CD4-positive, alpha-beta T cell treated with Interleukin-4 for 1 hour (primary cell): ENCODE measurements at regions not wholly inside any gene's neighbourhood (a gene's known extent, or its start where the extent isn't known, plus 50 kb on each side); places are given as distances from the start of the nearest gene placed in this dataset.

Experiments used
- DNase-seq, 2 donors: peaks; one replicate each; pipeline ENCODE4 v3.0.0-alpha.2; 2020 to 2022

DNA sequence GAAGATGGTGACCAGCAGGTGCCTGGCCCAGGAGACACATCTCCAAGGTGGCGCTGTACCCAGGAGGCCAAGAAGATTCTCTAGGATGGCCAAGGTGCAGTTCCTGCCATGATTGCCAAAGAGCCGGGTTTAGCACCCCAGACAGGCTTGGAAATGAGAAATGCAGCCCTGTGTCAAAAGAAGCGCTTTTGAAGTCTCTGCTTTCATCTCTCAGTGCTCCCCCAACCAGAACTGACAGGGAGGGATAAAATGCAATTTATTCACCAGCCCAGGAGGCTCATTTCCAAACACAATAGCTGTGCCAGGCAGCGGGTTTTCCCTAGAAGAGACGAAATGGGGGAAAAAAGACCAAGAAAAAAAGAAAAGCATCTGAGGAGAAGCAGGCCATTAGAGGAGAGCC lies 195.9 kb upstream of the NCAM1 start:
- DNase-seq: no peak

GRCh38 chr11:112769170-112769569 lies 192.1 kb upstream of the NCAM1 start:
- DNase-seq: no peak

DNA sequence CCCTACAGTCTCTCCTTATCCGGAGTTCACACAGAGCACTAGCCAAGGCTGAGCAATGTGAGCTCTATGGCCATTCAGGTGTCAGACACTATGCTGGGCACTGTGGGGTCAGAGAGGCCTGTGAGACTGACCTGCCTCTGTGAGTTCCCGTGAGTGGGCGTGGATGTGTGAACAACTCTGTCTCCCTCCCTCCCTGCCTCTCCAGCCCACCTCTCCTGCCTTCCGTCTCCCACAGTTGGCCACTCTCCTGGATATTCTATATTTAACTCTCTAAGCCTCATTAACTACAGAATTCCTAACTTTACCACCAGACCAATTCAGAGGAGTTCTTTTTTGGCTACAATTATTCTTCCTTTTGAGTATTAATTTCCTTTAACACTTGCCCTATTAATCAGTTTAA lies 191.6 kb upstream of the NCAM1 start:
- DNase-seq: no peak

- DNase-seq: no peak
These were observed 191.2 kb upstream of the NCAM1 start for GRCh38 chr11:112770033-112770432.

GRCh38 chr11:112770487-112770886 lies 190.7 kb upstream of the NCAM1 start:
- DNase-seq: no peak

DNA sequence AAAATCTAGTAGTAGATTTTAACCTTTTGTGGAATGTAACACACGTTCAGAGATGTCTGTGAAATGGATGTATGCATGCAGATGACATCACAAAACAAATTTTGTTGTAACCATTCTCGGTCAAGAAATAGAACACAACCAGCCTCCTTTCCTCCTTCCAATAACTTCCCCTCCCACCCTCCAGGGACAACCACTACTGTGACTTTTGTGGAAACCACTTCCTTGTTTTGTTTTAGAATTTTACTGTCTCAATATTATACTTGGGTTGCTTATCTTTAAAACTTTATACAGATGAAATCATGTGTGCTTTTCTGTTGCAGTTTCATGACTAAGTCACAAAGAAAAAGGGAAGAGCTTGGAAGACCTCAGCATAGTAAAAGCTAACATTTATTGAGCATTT lies 189.4 kb upstream of the NCAM1 start:
- DNase-seq: no peak

- DNase-seq: no peak
These were observed 188.0 kb upstream of the NCAM1 start for GRCh38 chr11:112773264-112773663.

DNA sequence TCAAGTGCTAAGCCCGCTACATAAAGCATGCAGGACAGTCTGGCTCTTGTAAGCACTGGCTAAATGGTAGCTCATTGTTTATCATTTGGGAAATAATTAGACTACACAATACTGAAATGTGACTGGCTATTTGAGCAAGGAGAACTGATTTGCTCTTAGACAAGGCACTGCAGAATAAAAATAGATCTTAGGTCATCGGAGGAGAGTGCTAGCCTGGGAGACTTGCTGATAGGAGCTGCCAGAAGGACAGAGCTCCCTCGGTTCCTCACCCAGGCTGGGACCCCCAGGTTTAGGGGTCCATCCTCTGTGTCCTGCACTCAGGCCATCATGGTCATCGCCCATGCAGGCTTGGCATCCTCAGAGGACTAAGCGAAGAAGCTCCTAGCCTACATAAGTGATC lies 184.4 kb upstream of the NCAM1 start:
- DNase-seq: no peak

GRCh38 chr11:112777283-112777751 lies 183.9 kb upstream of the NCAM1 start:
- DNase-seq: no peak

DNA sequence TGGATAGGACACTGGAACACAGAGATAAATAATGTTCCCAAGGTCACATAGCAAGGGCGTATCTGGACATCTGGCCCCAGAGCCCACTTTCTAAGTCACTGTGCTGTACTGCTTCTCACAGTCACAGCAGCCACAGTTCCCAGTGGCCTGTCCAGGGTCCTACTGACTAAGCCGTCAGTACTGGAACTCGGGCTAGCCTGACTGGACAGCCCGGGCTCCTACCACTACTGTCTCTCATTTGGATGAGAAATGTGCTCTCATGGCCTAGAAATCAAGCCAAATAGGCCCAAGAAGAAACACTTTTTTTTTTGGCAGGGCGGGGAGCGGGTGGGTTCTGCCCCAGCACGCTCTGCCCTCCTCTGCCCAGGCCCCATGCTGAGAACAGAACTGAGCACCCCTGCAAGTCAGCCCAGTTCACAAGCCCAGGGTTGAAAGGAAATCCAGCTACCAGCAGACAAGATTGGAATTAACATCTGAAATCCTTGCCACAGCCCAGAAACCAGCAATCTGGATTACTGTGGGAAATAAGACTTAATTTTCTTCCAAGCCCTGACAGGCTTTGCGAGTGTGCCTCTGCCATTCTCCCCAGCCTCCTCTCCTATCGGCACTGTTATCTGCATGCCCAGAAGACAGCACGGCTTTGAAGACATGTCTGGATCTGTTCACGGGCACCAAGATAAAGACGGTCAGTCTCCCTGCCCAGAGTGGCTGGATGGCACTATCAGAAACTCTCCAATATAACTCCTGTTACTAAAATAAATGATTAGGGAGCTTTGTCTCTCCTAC lies 182.9 kb upstream of the NCAM1 start:
- DNase-seq: no peak

DNA sequence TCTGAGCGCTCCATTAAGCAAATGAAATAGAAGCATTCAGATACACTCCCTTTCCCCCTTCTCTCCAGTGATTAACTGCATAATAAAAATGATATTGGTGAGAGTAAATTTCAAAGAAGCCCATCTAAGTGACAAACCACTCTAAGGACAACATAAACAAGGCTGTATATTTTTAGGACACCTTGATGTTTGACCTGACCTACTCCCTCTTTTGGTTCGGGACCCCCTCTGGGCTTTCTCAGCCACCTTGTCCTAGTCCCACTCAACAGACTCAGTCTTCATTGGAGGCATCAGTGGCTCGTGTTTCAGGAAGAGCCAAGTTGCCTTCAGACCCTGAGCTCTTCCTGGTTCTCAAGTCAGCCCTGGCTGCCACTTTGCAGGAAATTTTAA lies 182.3 kb upstream of the NCAM1 start:
- DNase-seq: no peak

DNA sequence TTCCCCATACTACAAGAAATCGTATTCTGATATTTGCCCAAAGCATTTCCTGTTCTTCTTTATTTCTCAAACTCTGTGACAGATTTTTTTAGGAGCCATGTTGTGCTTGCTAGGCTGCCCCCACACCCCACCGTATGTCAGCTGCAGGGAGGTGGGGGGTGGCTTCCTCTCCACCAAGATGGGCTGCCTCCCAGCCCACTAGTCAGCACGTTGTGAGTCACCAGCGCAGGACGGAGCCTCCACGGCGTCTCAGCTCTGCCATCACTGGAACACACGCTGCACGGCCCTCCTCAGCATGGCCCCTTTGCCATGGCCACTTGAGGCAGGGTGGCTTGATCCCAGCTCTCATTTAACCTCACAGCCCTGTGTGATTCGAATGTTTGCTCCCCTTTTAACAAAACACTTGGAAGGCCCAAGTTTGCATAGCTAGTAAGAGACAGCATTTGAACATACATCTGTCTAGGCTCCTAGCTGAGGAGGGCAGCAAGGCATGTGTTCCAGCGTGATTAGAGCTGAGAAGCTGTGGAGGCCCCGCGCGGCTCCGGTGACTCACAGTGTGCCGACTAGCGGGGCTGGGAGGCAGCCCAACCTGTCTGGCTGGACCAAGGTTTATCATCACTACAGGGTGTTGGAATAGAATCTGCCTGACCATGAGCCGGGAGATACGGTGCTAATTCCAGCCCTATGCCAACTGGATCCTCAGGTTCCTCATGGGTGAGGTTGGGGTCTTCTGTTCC lies 180.7 kb upstream of the NCAM1 start:
- no peak for DNase-seq

- DNase-seq: no peak
These were observed 177.3 kb upstream of the NCAM1 start for GRCh38 chr11:112783945-112784322.

DNA sequence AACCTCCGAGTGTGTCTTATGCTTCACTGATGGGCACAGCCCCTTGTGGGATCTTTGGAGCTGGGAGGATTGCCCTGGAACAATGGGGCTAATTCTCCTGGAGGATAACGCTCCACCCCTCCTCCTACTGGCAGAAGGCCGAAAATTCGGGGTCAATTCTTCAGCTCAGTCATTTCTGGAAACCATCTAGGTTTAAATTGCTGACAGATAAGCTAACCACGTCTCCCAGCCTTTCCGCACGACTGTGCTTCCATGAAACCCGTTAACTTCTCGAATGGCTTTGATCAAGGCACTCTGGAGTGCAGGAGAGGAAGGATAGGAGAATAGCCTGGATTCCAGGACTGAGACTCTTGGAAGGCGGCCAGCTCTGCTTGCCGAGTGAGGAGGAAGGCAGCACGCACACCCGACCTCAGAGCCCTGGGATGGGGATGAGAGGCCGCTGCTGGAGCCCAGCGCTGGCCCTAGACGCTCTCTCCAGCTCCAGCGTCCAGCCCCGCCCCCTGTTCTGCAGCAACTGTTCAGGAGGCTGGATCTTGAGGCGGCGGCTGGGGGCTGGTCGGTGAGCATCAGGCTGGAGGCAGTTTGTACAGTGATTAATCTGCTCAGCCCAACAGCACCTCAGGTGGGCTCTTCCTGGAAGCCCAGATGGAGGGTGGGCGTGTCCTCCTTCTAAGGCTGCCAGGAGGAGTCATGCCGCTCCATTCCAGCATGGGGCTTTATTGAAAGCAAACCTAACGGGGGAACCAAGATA lies 176.7 kb upstream of the NCAM1 start:
- no peak for DNase-seq

- DNase-seq: no peak
These were observed 176.1 kb upstream of the NCAM1 start for GRCh38 chr11:112785149-112785548.

GRCh38 chr11:112785719-112786118 lies 175.5 kb upstream of the NCAM1 start:
- DNase-seq: no peak

GRCh38 chr11:112786196-112786595 lies 175.0 kb upstream of the NCAM1 start:
- DNase-seq: no peak

DNA sequence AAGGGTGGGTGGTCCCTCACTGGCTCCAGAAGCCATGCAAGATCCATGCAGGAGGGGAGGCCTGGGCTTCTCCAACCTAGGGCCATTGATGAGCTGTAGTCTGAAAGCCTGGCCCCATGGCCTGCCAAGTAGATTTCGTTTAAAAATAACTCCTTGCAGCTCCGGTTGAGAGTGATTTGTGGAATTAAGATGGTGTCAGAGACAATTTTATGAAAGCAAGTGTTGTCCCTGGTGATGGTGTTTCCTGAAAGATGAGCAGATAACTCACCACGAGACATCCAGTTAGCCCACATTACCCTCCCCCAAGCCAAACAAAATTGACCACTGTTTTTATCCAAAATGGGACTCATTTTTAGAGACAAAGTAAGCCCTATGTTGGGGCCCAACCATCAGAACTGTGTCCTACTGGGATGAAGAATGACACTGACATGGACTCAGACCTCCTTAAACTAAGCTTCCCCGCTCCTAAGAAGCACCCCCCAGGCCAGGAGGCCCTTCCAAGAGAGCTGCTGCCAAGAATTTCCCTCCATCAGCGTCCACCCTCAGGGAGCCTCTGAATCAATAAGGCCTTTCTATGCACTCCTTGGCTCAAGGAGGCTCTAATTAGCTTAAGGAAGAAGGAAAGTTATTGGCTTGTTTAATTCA lies 174.2 kb upstream of the NCAM1 start:
- DNase-seq: no peak

DNA sequence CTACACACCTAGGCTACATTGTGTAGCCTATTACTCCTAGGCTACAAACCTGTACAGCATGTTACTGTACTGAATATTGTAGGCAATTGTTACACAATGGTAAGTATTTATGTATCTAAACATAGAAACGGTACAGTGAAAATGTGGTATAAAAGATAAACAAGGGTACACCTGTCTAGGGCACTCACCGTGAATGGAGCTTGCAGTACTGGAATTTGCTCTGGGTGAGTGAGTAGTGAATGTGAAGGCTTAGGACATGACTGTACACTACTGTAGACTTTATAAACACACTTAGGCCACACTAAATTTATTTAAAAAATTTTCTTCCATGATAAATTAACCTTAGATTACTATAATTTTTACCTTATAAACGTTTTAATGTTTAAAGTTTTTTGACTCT lies 171.7 kb upstream of the NCAM1 start:
- DNase-seq: no peak

- no peak for DNase-seq
These were observed 170.9 kb upstream of the NCAM1 start for GRCh38 chr11:112790286-112790685.

DNA sequence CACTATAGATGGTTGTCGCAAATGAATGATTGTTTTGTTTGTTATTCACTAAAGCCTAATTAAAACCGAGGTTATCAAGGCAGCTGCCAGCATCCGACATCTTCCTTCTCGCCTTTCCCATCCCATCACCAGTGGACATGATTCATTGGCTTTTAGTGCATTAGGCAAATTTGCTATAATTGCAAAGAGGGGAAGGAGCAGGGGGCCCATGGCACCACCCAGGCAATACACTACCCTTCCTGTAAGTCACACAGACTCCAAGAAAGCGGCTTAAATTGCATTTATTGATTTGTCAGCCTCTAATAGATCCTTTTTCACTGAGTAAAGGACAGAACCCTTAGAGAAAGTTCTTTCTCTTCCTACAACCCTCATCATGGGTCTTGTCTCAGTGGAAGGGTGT lies 169.2 kb upstream of the NCAM1 start:
- DNase-seq: no peak

GRCh38 chr11:112793416-112793815 lies 167.8 kb upstream of the NCAM1 start:
- no peak for DNase-seq

- DNase-seq: no peak
These were observed 166.8 kb upstream of the NCAM1 start for GRCh38 chr11:112794331-112794846.
